ENCODE measurements at regions not wholly inside any gene's neighbourhood (a gene's known extent, or its start where the extent isn't known, plus 50 kb on each side); places are given as distances from the start of the nearest gene placed in this dataset.
"Not testable (repeated sequence)": the region's sequence is repeated elsewhere in the genome, so short reads cannot be mapped to it uniquely, and the experiment has no call there.

DNA sequence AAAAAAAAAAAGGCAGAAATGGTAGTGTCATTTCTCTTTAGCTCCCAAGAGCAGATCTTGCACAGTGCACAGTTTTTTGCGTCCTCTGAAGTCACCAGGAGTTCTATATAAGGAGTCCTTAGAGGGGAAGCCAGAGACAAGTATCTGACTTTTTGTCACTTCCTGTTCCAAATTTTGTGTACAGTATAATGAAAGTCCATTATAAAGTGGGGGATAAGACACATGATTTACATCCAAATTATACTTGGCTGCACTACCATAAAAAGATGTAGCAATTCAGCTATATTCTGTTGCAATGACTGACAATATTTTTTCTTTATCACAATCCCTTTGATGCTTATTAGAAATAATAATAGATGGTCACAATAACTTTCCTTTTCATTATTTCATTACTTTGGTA, 1276.9 kb upstream of the ADGRL2 start:
- Mint-ChIP-seq H3K27me3 (no peaks in the 10 kb centered on the region), H3K4me3 (ENCODE audit: low read depth) (no peak overlapping the region), H3K4me1 (ENCODE audit: low read depth) (no peaks in the 10 kb centered on the region), H3K36me3 (ENCODE audit: insufficient read depth) (no peaks in the 10 kb centered on the region), H3K27ac (no peak overlapping the region), H3K9me3 (ENCODE audit: low read depth) (no peaks in the 10 kb centered on the region)
- TF ChIP-seq, protein P1, sequence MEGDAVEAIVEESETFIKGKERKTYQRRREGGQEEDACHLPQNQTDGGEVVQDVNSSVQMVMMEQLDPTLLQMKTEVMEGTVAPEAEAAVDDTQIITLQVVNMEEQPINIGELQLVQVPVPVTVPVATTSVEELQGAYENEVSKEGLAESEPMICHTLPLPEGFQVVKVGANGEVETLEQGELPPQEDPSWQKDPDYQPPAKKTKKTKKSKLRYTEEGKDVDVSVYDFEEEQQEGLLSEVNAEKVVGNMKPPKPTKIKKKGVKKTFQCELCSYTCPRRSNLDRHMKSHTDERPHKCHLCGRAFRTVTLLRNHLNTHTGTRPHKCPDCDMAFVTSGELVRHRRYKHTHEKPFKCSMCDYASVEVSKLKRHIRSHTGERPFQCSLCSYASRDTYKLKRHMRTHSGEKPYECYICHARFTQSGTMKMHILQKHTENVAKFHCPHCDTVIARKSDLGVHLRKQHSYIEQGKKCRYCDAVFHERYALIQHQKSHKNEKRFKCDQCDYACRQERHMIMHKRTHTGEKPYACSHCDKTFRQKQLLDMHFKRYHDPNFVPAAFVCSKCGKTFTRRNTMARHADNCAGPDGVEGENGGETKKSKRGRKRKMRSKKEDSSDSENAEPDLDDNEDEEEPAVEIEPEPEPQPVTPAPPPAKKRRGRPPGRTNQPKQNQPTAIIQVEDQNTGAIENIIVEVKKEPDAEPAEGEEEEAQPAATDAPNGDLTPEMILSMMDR (IDR thresholded peaks at IDR 0.05; ENCODE audit: unreplicated experiment), result no peak
- DNase-seq (ENCODE audit: low spot score, unreplicated experiment), result no peak

GRCh38 chr1:80523071-80523470, 1277.7 kb upstream of the ADGRL2 start:
- H3K4me1 Mint-ChIP-seq (ENCODE audit: low read depth); H3K4me3 Mint-ChIP-seq (ENCODE audit: low read depth); H3K27ac Mint-ChIP-seq; DNase-seq (ENCODE audit: low spot score, unreplicated experiment); H3K9me3 Mint-ChIP-seq (ENCODE audit: low read depth); H3K36me3 Mint-ChIP-seq (ENCODE audit: insufficient read depth); H3K27me3 Mint-ChIP-seq: not testable (repeated sequence)

- DNase-seq (ENCODE audit: low spot score, unreplicated experiment), result no peak
- Mint-ChIP-seq H3K4me3 (ENCODE audit: low read depth) (no peak overlapping the region), H3K36me3 (ENCODE audit: insufficient read depth) (no peaks in the 10 kb centered on the region), H3K9me3 (ENCODE audit: low read depth) (peaks cover 5% of the 10 kb centered on the region), H3K27me3 (no peaks in the 10 kb centered on the region), H3K27ac (no peak overlapping the region), H3K4me1 (ENCODE audit: low read depth) (no peaks in the 10 kb centered on the region)
- TF ChIP-seq, protein P1 (IDR thresholded peaks at IDR 0.05; ENCODE audit: unreplicated experiment), result no peak
These were observed 1279.8 kb upstream of the ADGRL2 start for GRCh38 chr1:80520949-80521348.

DNA sequence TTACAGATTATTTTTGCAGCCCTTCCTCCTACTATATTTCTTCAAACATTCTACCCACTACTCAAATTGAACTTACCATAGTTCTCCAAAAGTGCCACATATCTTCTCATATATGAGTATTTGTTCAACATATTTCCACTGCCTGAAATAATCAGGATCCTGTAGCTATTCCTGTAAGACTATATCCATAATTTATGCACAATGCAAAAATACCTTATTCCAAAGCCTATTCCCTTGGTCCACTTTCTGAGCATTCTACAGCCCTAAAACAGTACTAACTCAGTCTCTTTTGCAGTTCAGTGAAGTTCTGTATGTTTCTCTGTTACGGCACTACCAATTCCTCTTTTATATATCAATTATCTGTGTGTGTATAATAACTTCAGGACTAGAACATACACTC, 1283.7 kb upstream of the ADGRL2 start:
- no peaks in the 10 kb centered on the region for H3K36me3 Mint-ChIP-seq (ENCODE audit: insufficient read depth)
- no peak for DNase-seq (ENCODE audit: low spot score, unreplicated experiment)
- no peaks in the 10 kb centered on the region for H3K27me3 Mint-ChIP-seq
- no peaks in the 10 kb centered on the region for H3K4me1 Mint-ChIP-seq (ENCODE audit: low read depth)
- no peak overlapping the region for H3K4me3 Mint-ChIP-seq (ENCODE audit: low read depth)
- H3K27ac Mint-ChIP-seq, result no peak overlapping the region
- H3K9me3 Mint-ChIP-seq (ENCODE audit: low read depth), result peaks cover 8% of the 10 kb centered on the region
- TF ChIP-seq, protein P1 (IDR thresholded peaks at IDR 0.05; ENCODE audit: unreplicated experiment), result no peak

DNA sequence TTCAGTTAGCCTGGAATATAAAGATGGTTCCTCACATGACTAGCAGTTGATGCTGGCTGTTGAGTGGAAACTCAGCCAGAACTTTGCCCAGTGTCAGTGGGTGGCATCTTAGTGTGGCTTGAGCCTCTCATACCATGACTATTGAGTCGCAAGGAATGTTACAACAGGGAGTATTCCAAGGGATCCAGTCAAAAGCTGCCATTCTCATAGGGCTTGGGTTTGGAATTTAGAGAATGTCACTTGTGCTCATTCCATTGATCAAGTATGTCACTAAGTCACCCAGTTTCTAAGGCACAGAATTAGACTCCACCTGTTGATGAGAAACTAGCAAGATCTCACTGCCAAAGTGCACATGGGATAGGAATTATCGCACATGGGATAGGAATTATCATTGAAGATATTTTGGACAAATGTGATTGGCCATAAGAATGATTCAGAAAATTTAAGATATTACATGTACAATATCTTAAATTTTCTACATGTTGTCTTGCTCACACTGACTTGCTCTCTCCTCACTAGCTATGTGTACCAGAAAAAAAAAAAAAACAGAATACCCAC, 1290.7 kb upstream of the ADGRL2 start:
- H3K27me3 Mint-ChIP-seq, result no peaks in the 10 kb centered on the region
- TF ChIP-seq, protein P1 (IDR thresholded peaks at IDR 0.05; ENCODE audit: unreplicated experiment), result no peak
- H3K27ac Mint-ChIP-seq, result no peak overlapping the region
- H3K4me3 Mint-ChIP-seq (ENCODE audit: low read depth), result no peak overlapping the region
- H3K9me3 Mint-ChIP-seq (ENCODE audit: low read depth), result no peaks in the 10 kb centered on the region
- H3K36me3 Mint-ChIP-seq (ENCODE audit: insufficient read depth), result no peaks in the 10 kb centered on the region
- DNase-seq (ENCODE audit: low spot score, unreplicated experiment), result no peak
- no peaks in the 10 kb centered on the region for H3K4me1 Mint-ChIP-seq (ENCODE audit: low read depth)

DNA sequence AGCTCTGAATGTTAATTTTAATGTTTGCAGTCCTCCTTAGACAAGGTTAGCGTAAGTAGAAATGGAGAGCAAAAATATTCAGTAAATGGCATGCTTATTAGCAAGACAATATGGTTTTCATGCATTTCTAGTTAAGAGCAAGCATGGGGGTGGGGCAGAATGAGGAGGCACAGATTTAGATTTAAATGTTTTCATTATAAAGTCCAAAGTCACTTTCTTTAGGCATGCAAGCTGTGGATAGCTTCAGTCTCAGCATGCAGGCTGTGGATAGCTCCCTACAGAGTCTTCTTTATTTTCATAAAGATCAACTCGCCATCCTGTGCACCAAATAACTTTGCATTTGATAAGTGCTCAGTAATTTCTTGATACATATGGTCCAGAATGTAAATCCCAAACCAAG, 1294.5 kb upstream of the ADGRL2 start:
- no peaks in the 10 kb centered on the region for H3K9me3 Mint-ChIP-seq (ENCODE audit: low read depth)
- TF ChIP-seq, protein P1 (IDR thresholded peaks at IDR 0.05; ENCODE audit: unreplicated experiment), result no peak
- no peak for DNase-seq (ENCODE audit: low spot score, unreplicated experiment)
- no peak overlapping the region for H3K27ac Mint-ChIP-seq
- no peaks in the 10 kb centered on the region for H3K4me1 Mint-ChIP-seq (ENCODE audit: low read depth)
- H3K4me3 Mint-ChIP-seq (ENCODE audit: low read depth), result no peak overlapping the region
- H3K36me3 Mint-ChIP-seq (ENCODE audit: insufficient read depth), result no peaks in the 10 kb centered on the region
- H3K27me3 Mint-ChIP-seq, result no peaks in the 10 kb centered on the region
